OCI-LY1 (cell line): ENCODE measurements at regions not wholly inside any gene's neighbourhood (a gene's known extent, or its start where the extent isn't known, plus 50 kb on each side); places are given as distances from the start of the nearest gene placed in this dataset.
"Not testable (repeated sequence)": the region's sequence is repeated elsewhere in the genome, so short reads cannot be mapped to it uniquely, and the experiment has no call there.

Source experiments
- H2AFZ ChIP-seq: fragments of 200-600 bp; sonication (generic), shearing (Covaris generic); 2 replicates; pipeline ENCODE4 v1.6.0; 2014; ENCODE audit warnings: antibody characterized with exemption, mild to moderate bottlenecking, low read length
- H3F3A ChIP-seq: fragments of 200-600 bp; sonication (generic), shearing (Covaris generic); 2 replicates; pipeline ENCODE4 v1.6.0; 2014; ENCODE audit warnings: mild to moderate bottlenecking, antibody characterized with exemption, low read length, moderate library complexity; ENCODE audit not compliant: insufficient read depth
- H3K27ac ChIP-seq: fragments of 200-600 bp; sonication (generic); 2 replicates; pipeline ENCODE4 v1.5.1; 2014; ENCODE audit warnings: low read length, mixed run types, mild to moderate bottlenecking, low read depth; ENCODE audit not compliant: poor library complexity, severe bottlenecking
- H3K27me3 ChIP-seq: fragments of 200-600 bp; sonication (generic); 2 replicates; pipeline ENCODE4 v1.6.0; 2014; ENCODE audit warnings: antibody characterized with exemption, mild to moderate bottlenecking, low read length, moderate library complexity; ENCODE audit not compliant: insufficient read depth
- H3K36me3 ChIP-seq: fragments of 200-600 bp; sonication (generic); 2 replicates; pipeline ENCODE4 v1.6.1; 2014; ENCODE audit warnings: mild to moderate bottlenecking, antibody characterized with exemption, low read length, moderate library complexity, mixed read lengths; ENCODE audit not compliant: insufficient read depth
- H3K4me1 ChIP-seq: fragments of 200-600 bp; sonication (generic); 2 replicates; pipeline ENCODE4 v1.5.1; 2014; ENCODE audit warnings: mild to moderate bottlenecking, low read length, moderate library complexity; ENCODE audit not compliant: insufficient read depth, severe bottlenecking
- H3K4me2 ChIP-seq: fragments of 200-600 bp; sonication (generic), shearing (Covaris generic); 2 replicates; pipeline ENCODE4 v1.6.1; 2014; ENCODE audit warnings: low read length
- H3K4me3 ChIP-seq: fragments of 200-600 bp; sonication (generic); 2 replicates; pipeline ENCODE4 v1.5.1; 2014; ENCODE audit warnings: low read length, low read depth, mild to moderate bottlenecking, mixed read lengths; ENCODE audit not compliant: poor library complexity, severe bottlenecking
- H3K79me2 ChIP-seq: fragments of 200-600 bp; shearing (Covaris generic); 2 replicates; pipeline ENCODE4 v1.6.1; 2016; ENCODE audit warnings: mixed run types, low read length, mixed read lengths; ENCODE audit not compliant: insufficient read depth
- H3K9ac ChIP-seq: fragments of 200-600 bp; sonication (generic), shearing (Covaris generic); 2 replicates; pipeline ENCODE4 v1.6.1; 2014; ENCODE audit warnings: mild to moderate bottlenecking, low read length, mixed read lengths
- H3K9me2 ChIP-seq: fragments of 200-600 bp; sonication (generic), shearing (Covaris generic); 2 replicates; pipeline ENCODE4 v1.6.1; 2014; ENCODE audit warnings: low read depth, mild to moderate bottlenecking, low read length, mixed read lengths
- H3K9me3 ChIP-seq: fragments of 200-600 bp; shearing (Covaris generic); 2 replicates; pipeline ENCODE4 v1.6.1; 2014; ENCODE audit warnings: low read length, mixed read lengths
- H4K20me1 ChIP-seq: fragments of 200-600 bp; sonication (generic), shearing (Covaris generic); 2 replicates; pipeline ENCODE4 v1.6.0; 2016; ENCODE audit warnings: mild to moderate bottlenecking, low read length; ENCODE audit not compliant: insufficient read depth
- CTCF ChIP-seq: fragments of 200-600 bp; sonication (generic), shearing (Covaris generic); IDR thresholded peaks from 2 replicates; pipeline ENCODE4 v1.5.1; 2017; ENCODE audit warnings: mild to moderate bottlenecking, antibody characterized with exemption, low read length, moderate library complexity, mixed read lengths
- EZH2 ChIP-seq: fragments of 200-600 bp; sonication (generic), shearing (Covaris generic); IDR thresholded peaks from 2 replicates; pipeline ENCODE4 v1.8.0; 2017; ENCODE audit warnings: borderline replicate concordance, mixed run types, mild to moderate bottlenecking, antibody characterized with exemption, low read length, moderate library complexity, mixed read lengths

DNA sequence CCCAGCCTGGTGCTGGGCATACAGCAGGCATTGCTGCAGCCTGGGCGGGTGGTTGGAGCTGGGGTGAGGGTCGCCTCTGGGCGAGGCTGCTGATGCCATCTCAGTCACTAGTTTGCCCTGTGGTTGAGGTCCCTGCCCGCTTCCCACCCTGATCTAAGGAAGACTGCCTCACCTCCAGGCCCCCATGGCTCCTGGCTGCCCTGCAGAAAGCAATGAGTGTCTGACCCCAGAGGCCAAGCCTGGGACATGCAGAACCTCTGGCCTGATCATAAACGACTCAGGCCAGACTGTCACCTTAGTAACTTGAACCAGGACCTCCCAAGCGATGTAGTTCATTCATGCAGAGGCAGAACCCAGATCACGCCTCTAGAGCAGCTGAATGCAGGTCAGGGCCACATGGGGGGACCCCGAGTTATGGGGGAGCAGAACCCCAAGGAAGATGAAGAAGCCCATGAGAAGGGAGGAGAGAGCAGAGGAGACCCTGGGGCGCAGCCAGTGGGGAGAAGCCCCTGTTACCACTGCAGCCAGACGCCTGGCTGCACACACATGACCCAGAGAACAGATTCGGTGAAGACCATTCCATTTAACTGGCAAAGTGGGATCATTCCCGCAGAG is 213.9 kb downstream of the TBC1D2B start:
- Histone ChIP-seq H3K36me3 (no peaks in the 10 kb centered on the region), H2AFZ (no peak overlapping the region), H3K9me3 (no peaks in the 10 kb centered on the region), H4K20me1 (no peaks in the 10 kb centered on the region), H3K79me2 (no peaks in the 10 kb centered on the region), H3K9me2 (no peaks in the 10 kb centered on the region), H3K27ac (no peak overlapping the region), H3K4me2 (no peak overlapping the region), H3F3A (no peaks in the 10 kb centered on the region), H3K9ac (no peak overlapping the region), H3K27me3 (no peaks in the 10 kb centered on the region), H3K4me3 (no peak overlapping the region), H3K4me1 (no peaks in the 10 kb centered on the region)
- TF ChIP-seq EZH2 (no peak), CTCF (no peak)

DNA sequence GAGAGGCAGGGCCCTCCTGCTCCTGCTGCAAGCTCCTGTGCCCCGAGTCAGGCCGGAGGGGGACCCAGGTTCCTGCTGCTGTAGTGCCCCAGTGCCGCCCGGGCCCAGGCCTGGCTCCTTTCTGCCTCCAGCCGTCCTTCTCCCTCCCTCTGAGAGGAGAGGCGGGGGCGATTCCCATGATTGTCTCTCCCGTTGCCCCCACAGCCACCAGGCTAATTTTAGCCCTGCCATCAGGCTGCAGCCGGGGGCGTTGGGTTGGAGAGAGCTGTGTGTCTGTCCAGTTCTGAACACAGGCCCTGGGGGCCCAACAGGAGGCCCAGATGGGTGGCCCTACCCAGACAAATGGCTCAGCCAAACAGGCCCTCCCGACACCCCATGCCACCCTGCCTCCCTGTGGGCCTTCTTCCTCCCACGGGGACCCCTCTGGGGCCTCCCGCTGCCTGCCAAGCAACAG is 214.8 kb downstream of the TBC1D2B start:
- H3K4me1 ChIP-seq, result no peaks in the 10 kb centered on the region
- H2AFZ ChIP-seq, result no peak overlapping the region
- H3K36me3 ChIP-seq, result no peaks in the 10 kb centered on the region
- H3K9me3 ChIP-seq, result no peaks in the 10 kb centered on the region
- no peaks in the 10 kb centered on the region for H3K9me2 ChIP-seq
- TF ChIP-seq EZH2 (no peak), CTCF (no peak)
- H3K4me2 ChIP-seq, result no peak overlapping the region
- H3K27ac ChIP-seq, result no peak overlapping the region
- H3K4me3 ChIP-seq, result no peak overlapping the region
- no peaks in the 10 kb centered on the region for H3K79me2 ChIP-seq
- no peaks in the 10 kb centered on the region for H3K27me3 ChIP-seq
- H3K9ac ChIP-seq, result no peak overlapping the region
- no peaks in the 10 kb centered on the region for H3F3A ChIP-seq
- no peaks in the 10 kb centered on the region for H4K20me1 ChIP-seq

- H3K27me3 ChIP-seq, H3K27ac ChIP-seq, H4K20me1 ChIP-seq, H3K4me2 ChIP-seq, H3K9ac ChIP-seq, H3K36me3 ChIP-seq, H3K9me2 ChIP-seq, H3K4me3 ChIP-seq, H2AFZ ChIP-seq, H3K9me3 ChIP-seq, H3F3A ChIP-seq, H3K79me2 ChIP-seq, H3K4me1 ChIP-seq: not testable (repeated sequence)
Measured at GRCh38 chr15:77861997-77862635, 215.4 kb downstream of the TBC1D2B start.
